Activated CD8-positive, alpha-beta T cell treated with anti-CD3 and anti-CD28 coated beads for 36 hours (primary cell): ENCODE measurements at regions not wholly inside any gene's neighbourhood (a gene's known extent, or its start where the extent isn't known, plus 50 kb on each side); places are given as distances from the start of the nearest gene placed in this dataset.
"Not testable (repeated sequence)": the region's sequence is repeated elsewhere in the genome, so short reads cannot be mapped to it uniquely, and the experiment has no call there.

Experiments
- ATAC-seq: fragments of 200-7000 bp; cut with Tn5 transposase; one replicate; pipeline ENCODE4 v1.10.0; 2021; ENCODE audit warnings: mild to moderate bottlenecking, moderate library complexity
- CTCF ChIA-PET: fragments of 350-600 bp; sonication (Branson Sonifier 250); formaldehyde crosslinking; loops from one replicate; lab custom pipeline; 2021; ENCODE audit warnings: antibody characterized with exemption; lab: Charles Lee
- POLR2A ChIA-PET: fragments of 350-600 bp; sonication (Branson Sonifier 250); formaldehyde crosslinking; loops from one replicate; lab custom pipeline; 2021; ENCODE audit warnings: antibody characterized with exemption; lab: Charles Lee
- DNase-seq: peaks from one replicate; pipeline ENCODE4 v3.0.0-alpha.2; 2020
- H3K27ac Mint-ChIP-seq: one replicate; pipeline ENCODE4 v1.8.0; 2021; ENCODE audit warnings: mild to moderate bottlenecking, mixed read lengths
- H3K27me3 Mint-ChIP-seq: one replicate; pipeline ENCODE4 v1.8.0; 2021; ENCODE audit warnings: mixed read lengths
- H3K36me3 Mint-ChIP-seq: one replicate; pipeline ENCODE4 v1.8.0; 2021; ENCODE audit warnings: low read depth, mixed read lengths
- H3K4me1 Mint-ChIP-seq: one replicate; pipeline ENCODE4 v1.8.0; 2021; ENCODE audit warnings: low read depth, mixed read lengths
- H3K4me3 Mint-ChIP-seq: one replicate; pipeline ENCODE4 v1.8.0; 2021; ENCODE audit warnings: mild to moderate bottlenecking, moderate library complexity, mixed read lengths
- H3K9me3 Mint-ChIP-seq: one replicate; pipeline ENCODE4 v1.8.0; 2021; ENCODE audit warnings: mixed read lengths
- CTCF ChIP-seq: fragments of 200-600 bp; IDR thresholded peaks from one replicate; pipeline ENCODE4 v1.8.0; 2022; ENCODE audit warnings: antibody characterized with exemption, mild to moderate bottlenecking
- intact Hi-C: fragments of 100-400 bp; cut with micrococcal nuclease; formaldehyde crosslinking; loops from one replicate; pipeline ENCODE4 v1.10.0; 2022

- POLR2A ChIA-PET, result no interaction called here
- Mint-ChIP-seq H3K36me3 (no peaks in the 10 kb centered on the region), H3K9me3 (no peaks in the 10 kb centered on the region), H3K27ac (no peak overlapping the region), H3K4me1 (peaks cover 23% of the 10 kb centered on the region), H3K4me3 (no peak overlapping the region), H3K27me3 (peaks cover 7% of the 10 kb centered on the region)
- CTCF ChIA-PET, result interaction anchor here (1.5 kb wide), 1 partner anchor 11 kb away, joined by 3 read pairs; no protein-coding TSS in a partner anchor
- DNase-seq (peak; percentile 13), ATAC-seq (peak; percentile 29)
- TF ChIP-seq CTCF, result no peak
- intact Hi-C loops, result no loop called here
These were observed 339.1 kb downstream of the SATB1 start for GRCh38 chr3:18086078-18086477.

GRCh38 chr3:18085429-18085828, 339.7 kb downstream of the SATB1 start:
- Mint-ChIP-seq H3K36me3 (no peaks in the 10 kb centered on the region), H3K27me3 (peaks cover 7% of the 10 kb centered on the region), H3K4me3 (no peak overlapping the region), H3K9me3 (no peaks in the 10 kb centered on the region), H3K27ac (no peak overlapping the region), H3K4me1 (peaks cover 23% of the 10 kb centered on the region)
- POLR2A ChIA-PET, result no interaction called here
- no peak for TF ChIP-seq CTCF
- DNase-seq, result no peak
- no peak for ATAC-seq
- intact Hi-C loops, result no loop called here
- CTCF ChIA-PET, result no interaction called here

- intact Hi-C loops, H3K27me3 Mint-ChIP-seq, H3K36me3 Mint-ChIP-seq, POLR2A ChIA-PET, DNase-seq, CTCF ChIA-PET, ATAC-seq, H3K27ac Mint-ChIP-seq, H3K4me3 Mint-ChIP-seq, H3K9me3 Mint-ChIP-seq: not testable (repeated sequence)
- H3K4me1 Mint-ChIP-seq, result peaks cover 22% of the 10 kb centered on the region
These were observed 340.8 kb upstream of the TBC1D5 start for GRCh38 chr3:18083273-18083590.

GRCh38 chr3:18082551-18083272, 340.3 kb upstream of the TBC1D5 start:
- DNase-seq (no peak), ATAC-seq (no peak)
- TF ChIP-seq CTCF, result no peak
- no peak overlapping the region for H3K4me3 Mint-ChIP-seq
- POLR2A ChIA-PET, result no interaction called here
- intact Hi-C loops, result no loop called here
- peaks cover 17% of the 10 kb centered on the region for H3K4me1 Mint-ChIP-seq
- H3K27ac Mint-ChIP-seq, result no peak overlapping the region
- H3K36me3 Mint-ChIP-seq, result no peaks in the 10 kb centered on the region
- CTCF ChIA-PET, result interaction anchor here (1.5 kb wide), 1 partner anchor 17 kb away, joined by 3 read pairs; no protein-coding TSS in a partner anchor
- H3K27me3 Mint-ChIP-seq, result peaks cover 7% of the 10 kb centered on the region
- H3K9me3 Mint-ChIP-seq, result no peaks in the 10 kb centered on the region

GRCh38 chr3:18080198-18080689, 337.8 kb upstream of the TBC1D5 start:
- no peak for TF ChIP-seq CTCF
- Mint-ChIP-seq H3K4me3 (no peak overlapping the region), H3K27me3 (peaks cover 1% of the 10 kb centered on the region), H3K9me3 (no peaks in the 10 kb centered on the region), H3K27ac (no peak overlapping the region), H3K4me1 (peaks cover 11% of the 10 kb centered on the region), H3K36me3 (no peaks in the 10 kb centered on the region)
- DNase-seq (no peak), ATAC-seq (no peak)
- CTCF ChIA-PET, result no interaction called here
- POLR2A ChIA-PET, result no interaction called here
- intact Hi-C loops, result no loop called here
